ENCODE measurements at regions not wholly inside any gene's neighbourhood (a gene's known extent, or its start where the extent isn't known, plus 50 kb on each side); places are given as distances from the start of the nearest gene placed in this dataset.

GRCh38 chr16:64321066-64321465 lies 800.8 kb downstream of the CDH11 start:
- TF ChIP-seq POLR2AphosphoS5 (IDR thresholded peaks at IDR 0.05) (no peak), CTCF (IDR thresholded peaks at IDR 0.05) (no peak), EP300 (IDR thresholded peaks at IDR 0.05; ENCODE audit: low read depth) (no peak), POLR2A (IDR thresholded peaks at IDR 0.05) (no peak)
- DNase-seq = no peak
- no peak overlapping the region for H3K4me3 ChIP-seq
- no peaks in the 10 kb centered on the region for H3K9me3 ChIP-seq
- H3K4me1 ChIP-seq = no peaks in the 10 kb centered on the region
- in situ Hi-C loops (cut with MboI; ENCODE audit: low pct_ligation_motif_present in 1 of 4, low pct_unique_long_range_greater_than_20kb in 1 of 4, low sequenced_read_pairs in 3 of 4) = no loop called here
- WGBS, 2 donors (ENCODE audit: low coverage in 1 of 2) = 79 to 88% methylated on average over 1 of the region's 1 CpG
- no peak overlapping the region for H3K27ac ChIP-seq
- H3K36me3 ChIP-seq = no peaks in the 10 kb centered on the region
- intact Hi-C loops (cut with DNase I; ENCODE audit: low total_unique reads) = no loop called here
- no peaks in the 10 kb centered on the region for H3K27me3 ChIP-seq

GRCh38 chr16:64317601-64318000 lies 804.3 kb downstream of the CDH11 start:
- 77 to 91% methylated on average over 1 of the region's 1 CpG for WGBS, 2 donors (ENCODE audit: low coverage in 1 of 2)
- no peak for DNase-seq
- H3K4me1 ChIP-seq = no peaks in the 10 kb centered on the region
- in situ Hi-C loops (cut with MboI; ENCODE audit: low pct_ligation_motif_present in 1 of 4, low pct_unique_long_range_greater_than_20kb in 1 of 4, low sequenced_read_pairs in 3 of 4) (no loop called here), intact Hi-C loops (cut with DNase I; ENCODE audit: low total_unique reads) (no loop called here)
- H3K27me3 ChIP-seq = no peaks in the 10 kb centered on the region
- H3K9me3 ChIP-seq = no peaks in the 10 kb centered on the region
- no peak overlapping the region for H3K4me3 ChIP-seq
- TF ChIP-seq POLR2A (IDR thresholded peaks at IDR 0.05) (no peak), POLR2AphosphoS5 (IDR thresholded peaks at IDR 0.05) (no peak), CTCF (IDR thresholded peaks at IDR 0.05) (no peak), EP300 (IDR thresholded peaks at IDR 0.05; ENCODE audit: low read depth) (no peak)
- H3K36me3 ChIP-seq = no peaks in the 10 kb centered on the region
- no peak overlapping the region for H3K27ac ChIP-seq

GRCh38 chr16:64313726-64314125 lies 808.1 kb downstream of the CDH11 start:
- no peaks in the 10 kb centered on the region for H3K27me3 ChIP-seq
- 87 to 90% methylated on average over 4 of the region's 4 CpGs for WGBS, 2 donors (ENCODE audit: low coverage in 1 of 2)
- in situ Hi-C loops (cut with MboI; ENCODE audit: low pct_ligation_motif_present in 1 of 4, low pct_unique_long_range_greater_than_20kb in 1 of 4, low sequenced_read_pairs in 3 of 4) = no loop called here

GRCh38 chr16:64312980-64313379 lies 808.9 kb downstream of the CDH11 start:
- H3K27ac ChIP-seq = no peak overlapping the region
- H3K4me1 ChIP-seq = no peaks in the 10 kb centered on the region
- DNase-seq = no peak
- TF ChIP-seq EP300 (IDR thresholded peaks at IDR 0.05; ENCODE audit: low read depth) = no peak
- H3K9me3 ChIP-seq = no peaks in the 10 kb centered on the region
- in situ Hi-C loops (cut with MboI; ENCODE audit: low pct_ligation_motif_present in 1 of 4, low pct_unique_long_range_greater_than_20kb in 1 of 4, low sequenced_read_pairs in 3 of 4) (no loop called here), intact Hi-C loops (cut with DNase I; ENCODE audit: low total_unique reads) (no loop called here)
- H3K27me3 ChIP-seq = no peaks in the 10 kb centered on the region
- WGBS, 2 donors (ENCODE audit: low coverage in 1 of 2) = 71 to 78% methylated on average over 2 of the region's 2 CpGs
- H3K4me3 ChIP-seq = no peak overlapping the region
- H3K36me3 ChIP-seq = no peaks in the 10 kb centered on the region

More at GRCh38 chr16:64313726-64314125, 808.1 kb downstream of the CDH11 start:
- no peak overlapping the region for H3K27ac ChIP-seq
- H3K9me3 ChIP-seq = no peaks in the 10 kb centered on the region
- H3K4me3 ChIP-seq = no peak overlapping the region
- TF ChIP-seq POLR2A (IDR thresholded peaks at IDR 0.05) = no peak
- TF ChIP-seq CTCF (IDR thresholded peaks at IDR 0.05) = no peak
- no peak for TF ChIP-seq EP300 (IDR thresholded peaks at IDR 0.05; ENCODE audit: low read depth)
- TF ChIP-seq POLR2AphosphoS5 (IDR thresholded peaks at IDR 0.05) = no peak
- DNase-seq = no peak
- H3K4me1 ChIP-seq = no peaks in the 10 kb centered on the region
- intact Hi-C loops (cut with DNase I; ENCODE audit: low total_unique reads) = no loop called here
- H3K36me3 ChIP-seq = no peaks in the 10 kb centered on the region

GRCh38 chr16:64312292-64312691 lies 809.6 kb downstream of the CDH11 start:
- intact Hi-C loops (cut with DNase I; ENCODE audit: low total_unique reads) = no loop called here
- H3K27me3 ChIP-seq = no peaks in the 10 kb centered on the region

More at GRCh38 chr16:64312292-64312691, 809.6 kb downstream of the CDH11 start:
- Histone ChIP-seq H3K9me3 (no peaks in the 10 kb centered on the region), H3K36me3 (no peaks in the 10 kb centered on the region), H3K4me1 (no peaks in the 10 kb centered on the region), H3K27ac (no peak overlapping the region), H3K4me3 (no peak overlapping the region)
- DNase-seq = no peak
- in situ Hi-C loops (cut with MboI; ENCODE audit: low pct_ligation_motif_present in 1 of 4, low pct_unique_long_range_greater_than_20kb in 1 of 4, low sequenced_read_pairs in 3 of 4) = no loop called here
- TF ChIP-seq CTCF (IDR thresholded peaks at IDR 0.05) = no peak
- TF ChIP-seq POLR2A (IDR thresholded peaks at IDR 0.05) = no peak
- no peak for TF ChIP-seq POLR2AphosphoS5 (IDR thresholded peaks at IDR 0.05)
- TF ChIP-seq EP300 (IDR thresholded peaks at IDR 0.05; ENCODE audit: low read depth) = no peak

Measured in transverse colon (tissue), 4 donors.